ENCODE measurements at regions not wholly inside any gene's neighbourhood (a gene's known extent, or its start where the extent isn't known, plus 50 kb on each side); places are given as distances from the start of the nearest gene placed in this dataset.

DNA sequence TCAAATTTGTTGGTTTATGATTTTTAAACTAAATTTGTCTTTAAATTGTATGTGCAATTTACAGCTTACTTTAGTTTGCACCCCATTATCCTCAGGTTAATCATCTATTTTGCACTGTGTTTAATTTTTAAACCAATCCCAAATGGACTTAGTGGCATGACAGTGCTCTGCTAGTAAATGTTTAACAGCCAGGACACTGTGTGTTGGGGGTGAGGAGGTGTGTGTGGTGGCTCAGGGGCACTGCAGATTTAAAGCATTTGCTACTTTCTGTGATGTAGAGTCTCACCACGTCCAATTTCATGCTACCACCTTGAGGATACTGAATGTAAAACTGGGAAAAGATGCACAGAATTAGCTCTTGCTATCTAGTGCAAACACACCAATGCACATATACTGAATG, 225.7 kb downstream of the HAO1 start:
- no peak for TF ChIP-seq CTCF (IDR thresholded peaks at IDR 0.05; ENCODE audit: control insufficient read depth, insufficient read depth, low read depth, low read length, missing control alignments)
- H3K4me3 ChIP-seq (ENCODE audit: control insufficient read depth, low read depth, low read length): no peak overlapping the region
- DNase-seq (ENCODE audit: low read depth): no peak

DNA sequence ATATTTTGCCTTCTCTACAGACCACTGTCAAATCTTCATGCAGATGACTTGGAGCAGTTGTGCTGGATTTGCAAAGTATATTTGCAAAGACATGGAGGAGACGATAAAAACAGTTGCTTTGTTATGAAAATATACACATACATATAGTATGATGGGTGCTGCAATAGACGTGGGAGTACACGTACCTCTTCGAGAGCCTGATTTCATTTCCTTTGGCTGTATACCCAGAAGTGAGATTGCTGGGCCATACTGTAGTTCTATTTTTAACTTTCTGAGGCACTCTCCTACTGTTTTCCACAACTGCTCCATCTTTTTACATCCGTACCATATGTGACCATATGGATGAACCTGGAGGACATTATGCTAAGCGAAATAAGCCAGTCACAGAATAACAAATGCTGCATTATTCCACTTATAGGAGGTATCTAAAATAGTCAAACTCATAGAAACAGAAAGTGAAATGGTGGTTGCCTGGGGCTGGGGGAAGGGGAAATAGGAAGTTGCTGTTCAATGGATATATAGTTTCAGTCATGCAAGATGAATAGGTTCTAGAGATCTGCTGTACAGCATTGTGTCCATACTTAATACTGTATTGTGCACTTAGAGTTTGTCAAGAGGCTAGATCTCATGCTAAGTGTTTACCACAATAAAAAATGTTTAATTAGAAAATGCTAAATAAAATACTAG, 223.8 kb downstream of the HAO1 start:
- no peak overlapping the region for H3K4me3 ChIP-seq (ENCODE audit: control insufficient read depth, low read depth, low read length)
- no peak for DNase-seq (ENCODE audit: low read depth)
- TF ChIP-seq CTCF (IDR thresholded peaks at IDR 0.05; ENCODE audit: control insufficient read depth, insufficient read depth, low read depth, low read length, missing control alignments): no peak

- no peak for TF ChIP-seq CTCF (IDR thresholded peaks at IDR 0.05; ENCODE audit: control insufficient read depth, insufficient read depth, low read depth, low read length, missing control alignments)
- H3K4me3 ChIP-seq (ENCODE audit: control insufficient read depth, low read depth, low read length): no peak overlapping the region
- no peak for DNase-seq (ENCODE audit: low read depth)
Measured at GRCh38 chr20:7722564-7722963, 217.7 kb downstream of the HAO1 start.

DNA sequence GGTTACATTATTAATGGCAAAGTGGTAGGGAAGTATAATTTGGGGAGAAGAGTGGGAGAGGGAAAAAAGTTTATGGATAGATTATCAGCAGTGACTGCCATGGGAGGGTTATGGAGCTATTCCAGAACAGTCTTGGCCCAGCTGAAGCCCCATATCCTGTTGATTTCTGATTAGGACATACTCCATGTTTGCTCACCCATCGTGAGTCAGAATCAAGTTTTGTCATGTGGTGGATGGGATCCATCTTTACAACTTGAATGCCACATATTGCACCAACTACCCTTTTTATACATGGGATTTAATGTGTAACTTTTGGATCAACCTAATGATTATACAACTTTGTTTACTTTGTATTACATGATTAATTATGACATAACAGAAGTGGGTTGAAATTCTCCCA, 217.0 kb downstream of the HAO1 start:
- TF ChIP-seq CTCF (IDR thresholded peaks at IDR 0.05; ENCODE audit: control insufficient read depth, insufficient read depth, low read depth, low read length, missing control alignments): no peak
- no peak for DNase-seq (ENCODE audit: low read depth)
- no peak overlapping the region for H3K4me3 ChIP-seq (ENCODE audit: control insufficient read depth, low read depth, low read length)

- H3K4me3 ChIP-seq (ENCODE audit: control insufficient read depth, low read depth, low read length): no peak overlapping the region
- DNase-seq (ENCODE audit: low read depth): no peak
- no peak for TF ChIP-seq CTCF (IDR thresholded peaks at IDR 0.05; ENCODE audit: control insufficient read depth, insufficient read depth, low read depth, low read length, missing control alignments)
Measured at GRCh38 chr20:7728338-7728737, 211.9 kb downstream of the HAO1 start.

GRCh38 chr20:7734216-7734615, 206.0 kb downstream of the HAO1 start:
- no peak for DNase-seq (ENCODE audit: low read depth)
- no peak overlapping the region for H3K4me3 ChIP-seq (ENCODE audit: control insufficient read depth, low read depth, low read length)
- TF ChIP-seq CTCF (IDR thresholded peaks at IDR 0.05; ENCODE audit: control insufficient read depth, insufficient read depth, low read depth, low read length, missing control alignments): no peak

Data from AG09309 (cell line).